GM18507 (cell line): ENCODE measurements at regions not wholly inside any gene's neighbourhood (a gene's known extent, or its start where the extent isn't known, plus 50 kb on each side); places are given as distances from the start of the nearest gene placed in this dataset.
A peak's percentile ranks its signal among the peaks of the same experiment; 100 is the strongest.
"Not testable (repeated sequence)": the region's sequence is repeated elsewhere in the genome, so short reads cannot be mapped to it uniquely, and the experiment has no call there.

Experiments used
- DNase-seq: peaks from one replicate; pipeline ENCODE4 v3.0.0; 2011; ENCODE audit warnings: low read depth; ENCODE audit not compliant: insufficient read length; ENCODE audit errors: extremely low spot score
- FAIRE-seq: peaks from 2 replicates; lab custom pipeline; 2011; peaks lifted over from hg19 to GRCh38; lab: Jason Lieb, UNC

GRCh38 chr1:182268669-182269068 lies 122.9 kb downstream of the GLUL start:
- no peak for DNase-seq
- no peak for FAIRE-seq

- DNase-seq (no peak), FAIRE-seq (no peak)
These were observed 127.4 kb downstream of the GLUL start for GRCh38 chr1:182264185-182264584.

- DNase-seq (no peak), FAIRE-seq (no peak)
These were observed 127.9 kb downstream of the GLUL start for GRCh38 chr1:182263706-182264105.

GRCh38 chr1:182262425-182262824 lies 129.2 kb downstream of the GLUL start:
- no peak for FAIRE-seq
- DNase-seq: no peak

GRCh38 chr1:182261655-182262054 lies 129.9 kb downstream of the GLUL start:
- FAIRE-seq (no peak), DNase-seq (no peak)

- FAIRE-seq: no peak
These were observed 131.1 kb downstream of the GLUL start for GRCh38 chr1:182260516-182260915.

GRCh38 chr1:182259968-182260367 lies 131.6 kb downstream of the GLUL start:
- DNase-seq: no peak
- no peak for FAIRE-seq

More at GRCh38 chr1:182260516-182260915, 131.1 kb downstream of the GLUL start:
- DNase-seq: no peak

- peak; percentile 71 for FAIRE-seq
- no peak for DNase-seq
These were observed 132.2 kb downstream of the GLUL start for GRCh38 chr1:182259229-182259872.

- DNase-seq: no peak
- FAIRE-seq: no peak
These were observed 134.1 kb downstream of the GLUL start for GRCh38 chr1:182257369-182258063.

- no peak for FAIRE-seq
These were observed 134.7 kb downstream of the GLUL start for GRCh38 chr1:182256931-182257330.

GRCh38 chr1:182255494-182255893 lies 136.1 kb downstream of the GLUL start:
- DNase-seq (no peak), FAIRE-seq (no peak)

More at GRCh38 chr1:182256931-182257330, 134.7 kb downstream of the GLUL start:
- DNase-seq: no peak

- FAIRE-seq (no peak), DNase-seq (no peak)
These were observed 138.2 kb downstream of the GLUL start for GRCh38 chr1:182253319-182253860.

GRCh38 chr1:182251561-182251960 lies 140.0 kb downstream of the GLUL start:
- FAIRE-seq (no peak), DNase-seq (no peak)

- peak; percentile 85 for FAIRE-seq
- no peak for DNase-seq
These were observed 142.4 kb downstream of the GLUL start for GRCh38 chr1:182249201-182249676.

GRCh38 chr1:182248721-182249120 lies 142.9 kb downstream of the GLUL start:
- peak; percentile 71 for FAIRE-seq
- no peak for DNase-seq

- not testable (repeated sequence) for DNase-seq, FAIRE-seq
These were observed 143.8 kb downstream of the GLUL start for GRCh38 chr1:182247813-182248212.

- DNase-seq (no peak), FAIRE-seq (no peak)
These were observed 144.8 kb downstream of the GLUL start for GRCh38 chr1:182246783-182247182.

- no peak for FAIRE-seq
- no peak for DNase-seq
These were observed 146.6 kb downstream of the GLUL start for GRCh38 chr1:182245040-182245439.

GRCh38 chr1:182244451-182244850 lies 147.1 kb downstream of the GLUL start:
- no peak for DNase-seq
- no peak for FAIRE-seq

GRCh38 chr1:182242641-182243040 lies 148.9 kb downstream of the GLUL start:
- no peak for FAIRE-seq
- no peak for DNase-seq

GRCh38 chr1:182240085-182240484 lies 151.5 kb downstream of the GLUL start:
- FAIRE-seq (no peak), DNase-seq (no peak)
